Parathyroid adenoma (tissue), 2 donors: ENCODE measurements at regions not wholly inside any gene's neighbourhood (a gene's known extent, or its start where the extent isn't known, plus 50 kb on each side); places are given as distances from the start of the nearest gene placed in this dataset.

ENCODE experiments used
- H2AFZ ChIP-seq: fragments of 300-600 bp; sonication (generic); one replicate; pipeline ENCODE4 v1.7.0; 2017; ENCODE audit warnings: antibody characterized with exemption, mild to moderate bottlenecking
- H3K27ac ChIP-seq: fragments of 300-600 bp; sonication (generic); one replicate; pipeline ENCODE4 v1.7.0; 2017
- H3K27me3 ChIP-seq: fragments of 300-600 bp; sonication (generic); one replicate; pipeline ENCODE4 v1.7.0; 2017; ENCODE audit warnings: low read length; ENCODE audit not compliant: control insufficient read depth, insufficient read depth
- H3K36me3 ChIP-seq: fragments of 300-600 bp; sonication (generic); one replicate; pipeline ENCODE4 v1.7.0; 2017; ENCODE audit warnings: low read length; ENCODE audit not compliant: control insufficient read depth, insufficient read depth
- H3K4me1 ChIP-seq: fragments of 300-600 bp; sonication (generic); one replicate; pipeline ENCODE4 v1.7.0; 2017; ENCODE audit warnings: control low read depth
- H3K4me2 ChIP-seq: fragments of 300-600 bp; sonication (generic); one replicate; pipeline ENCODE4 v1.7.0; 2017; ENCODE audit warnings: low read length
- H3K4me3 ChIP-seq: fragments of 300-600 bp; sonication (generic); one replicate; pipeline ENCODE4 v1.7.0; 2017; ENCODE audit warnings: low read depth, low read length
- H3K79me2 ChIP-seq: fragments of 300-600 bp; sonication (generic); one replicate; pipeline ENCODE4 v1.7.0; 2017; ENCODE audit warnings: control low read depth
- H3K9ac ChIP-seq: fragments of 300-600 bp; sonication (generic); one replicate; pipeline ENCODE4 v1.7.0; 2017; ENCODE audit warnings: mild to moderate bottlenecking
- H3K9me3 ChIP-seq: fragments of 300-600 bp; sonication (generic); one replicate; pipeline ENCODE4 v1.7.0; 2017; ENCODE audit warnings: low read length; ENCODE audit not compliant: control insufficient read depth
- CTCF ChIP-seq: fragments of 300-600 bp; sonication (generic); IDR thresholded peaks from one replicate; pipeline ENCODE4 v1.7.0; 2017; ENCODE audit warnings: antibody characterized with exemption, mild to moderate bottlenecking
- donor health status: primary hyperparathyroidism.

GRCh38 chr1:80994038-80994437, 806.7 kb upstream of the ADGRL2 start:
- Histone ChIP-seq H3K4me3 (no peak overlapping the region), H3K27ac (no peak overlapping the region), H3K9me3 (no peaks in the 10 kb centered on the region), H3K36me3 (no peaks in the 10 kb centered on the region), H3K27me3 (no peaks in the 10 kb centered on the region), H3K79me2 (no peaks in the 10 kb centered on the region), H2AFZ (no peak overlapping the region), H3K9ac (no peak overlapping the region), H3K4me1 (no peaks in the 10 kb centered on the region), H3K4me2 (no peak overlapping the region)
- TF ChIP-seq CTCF: no peak

- no peaks in the 10 kb centered on the region for H3K9me3 ChIP-seq
- no peaks in the 10 kb centered on the region for H3K79me2 ChIP-seq
- H3K4me1 ChIP-seq: no peaks in the 10 kb centered on the region
- H3K27me3 ChIP-seq: no peaks in the 10 kb centered on the region
- no peak for TF ChIP-seq CTCF
- no peaks in the 10 kb centered on the region for H3K36me3 ChIP-seq
- H3K4me2 ChIP-seq: no peak overlapping the region
- no peak overlapping the region for H2AFZ ChIP-seq
- no peak overlapping the region for H3K27ac ChIP-seq
- H3K4me3 ChIP-seq: no peak overlapping the region
- H3K9ac ChIP-seq: no peak overlapping the region
Measured at GRCh38 chr1:80993154-80993980, 807.4 kb upstream of the ADGRL2 start.

DNA sequence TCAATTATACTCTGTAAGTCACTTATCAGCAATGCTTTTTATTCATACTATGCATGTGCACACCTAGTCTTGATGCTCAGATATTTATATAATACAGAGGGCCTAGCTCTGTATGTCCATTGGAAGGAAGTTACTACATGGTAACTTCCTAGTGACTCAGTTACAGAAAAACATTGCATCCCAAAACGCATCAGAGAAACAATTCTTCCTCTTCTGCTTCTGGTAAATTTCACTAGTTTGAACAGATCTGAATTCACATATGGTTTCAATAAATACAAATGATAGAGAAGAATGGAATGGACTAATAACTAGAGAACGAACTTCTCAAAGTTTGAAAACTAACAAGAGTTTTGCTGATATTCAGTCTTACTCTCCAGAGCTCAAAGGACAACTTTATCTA, 811.3 kb upstream of the ADGRL2 start:
- Histone ChIP-seq H3K79me2 (no peaks in the 10 kb centered on the region), H3K4me1 (no peaks in the 10 kb centered on the region), H3K4me3 (no peak overlapping the region), H3K27ac (no peak overlapping the region), H3K36me3 (no peaks in the 10 kb centered on the region), H3K4me2 (no peak overlapping the region), H3K27me3 (no peaks in the 10 kb centered on the region), H3K9ac (no peak overlapping the region), H3K9me3 (no peaks in the 10 kb centered on the region), H2AFZ (no peak overlapping the region)
- no peak for TF ChIP-seq CTCF

DNA sequence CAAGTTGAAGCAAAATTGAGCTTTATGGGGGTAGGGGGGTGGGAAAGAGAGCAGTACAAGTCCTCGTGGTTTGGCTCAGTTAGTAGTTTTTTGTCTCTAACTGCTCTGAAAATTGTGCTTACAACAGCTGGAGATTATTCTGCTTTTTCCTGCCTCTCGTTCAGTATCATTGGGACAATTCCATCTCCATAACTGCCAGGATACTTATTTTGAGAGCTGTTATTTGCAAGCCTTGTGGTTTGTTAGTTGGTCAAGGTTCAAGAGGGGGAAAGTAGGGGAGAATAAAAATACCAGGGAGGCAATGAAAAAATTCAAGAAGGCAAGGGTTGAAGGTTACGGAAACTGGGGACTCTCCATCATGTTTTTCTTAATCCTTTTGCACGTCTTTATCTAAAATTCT, 811.8 kb upstream of the ADGRL2 start:
- no peaks in the 10 kb centered on the region for H3K79me2 ChIP-seq
- H3K36me3 ChIP-seq: no peaks in the 10 kb centered on the region
- H3K27me3 ChIP-seq: no peaks in the 10 kb centered on the region
- no peak overlapping the region for H3K27ac ChIP-seq
- H3K9me3 ChIP-seq: no peaks in the 10 kb centered on the region
- H3K4me1 ChIP-seq: no peaks in the 10 kb centered on the region
- no peak for TF ChIP-seq CTCF
- H3K4me2 ChIP-seq: no peak overlapping the region
- no peak overlapping the region for H2AFZ ChIP-seq
- no peak overlapping the region for H3K4me3 ChIP-seq
- no peak overlapping the region for H3K9ac ChIP-seq

GRCh38 chr1:80987824-80988223, 812.9 kb upstream of the ADGRL2 start:
- no peaks in the 10 kb centered on the region for H3K36me3 ChIP-seq

More at GRCh38 chr1:80987824-80988223, 812.9 kb upstream of the ADGRL2 start:
- Histone ChIP-seq H3K79me2 (no peaks in the 10 kb centered on the region), H3K4me2 (no peak overlapping the region), H2AFZ (no peak overlapping the region), H3K27ac (no peak overlapping the region), H3K4me3 (no peak overlapping the region), H3K9ac (no peak overlapping the region), H3K4me1 (no peaks in the 10 kb centered on the region), H3K27me3 (no peaks in the 10 kb centered on the region), H3K9me3 (no peaks in the 10 kb centered on the region)
- TF ChIP-seq CTCF: no peak
